ENCODE measurements at regions not wholly inside any gene's neighbourhood (a gene's known extent, or its start where the extent isn't known, plus 50 kb on each side); places are given as distances from the start of the nearest gene placed in this dataset.

DNA sequence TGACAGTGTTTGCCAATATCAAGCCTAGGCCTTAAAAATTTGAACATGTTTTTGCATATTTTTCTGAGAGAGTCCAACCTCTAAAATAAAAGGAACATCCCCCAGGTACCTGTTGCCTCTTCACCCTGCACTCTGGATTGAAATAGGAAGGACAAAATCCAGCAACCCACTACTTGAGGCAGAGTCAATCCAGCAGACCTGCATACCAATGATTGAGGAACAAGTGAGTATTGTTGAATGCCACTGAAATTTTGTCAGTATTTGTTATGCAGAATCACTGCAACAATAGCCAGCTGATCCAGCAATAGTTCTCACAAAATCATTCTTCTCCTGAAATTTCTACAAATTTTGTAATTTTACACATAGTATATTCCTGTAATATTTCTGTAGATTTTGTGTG is 460.6 kb upstream of the FOXG1 start:
- TF ChIP-seq, protein P1, sequence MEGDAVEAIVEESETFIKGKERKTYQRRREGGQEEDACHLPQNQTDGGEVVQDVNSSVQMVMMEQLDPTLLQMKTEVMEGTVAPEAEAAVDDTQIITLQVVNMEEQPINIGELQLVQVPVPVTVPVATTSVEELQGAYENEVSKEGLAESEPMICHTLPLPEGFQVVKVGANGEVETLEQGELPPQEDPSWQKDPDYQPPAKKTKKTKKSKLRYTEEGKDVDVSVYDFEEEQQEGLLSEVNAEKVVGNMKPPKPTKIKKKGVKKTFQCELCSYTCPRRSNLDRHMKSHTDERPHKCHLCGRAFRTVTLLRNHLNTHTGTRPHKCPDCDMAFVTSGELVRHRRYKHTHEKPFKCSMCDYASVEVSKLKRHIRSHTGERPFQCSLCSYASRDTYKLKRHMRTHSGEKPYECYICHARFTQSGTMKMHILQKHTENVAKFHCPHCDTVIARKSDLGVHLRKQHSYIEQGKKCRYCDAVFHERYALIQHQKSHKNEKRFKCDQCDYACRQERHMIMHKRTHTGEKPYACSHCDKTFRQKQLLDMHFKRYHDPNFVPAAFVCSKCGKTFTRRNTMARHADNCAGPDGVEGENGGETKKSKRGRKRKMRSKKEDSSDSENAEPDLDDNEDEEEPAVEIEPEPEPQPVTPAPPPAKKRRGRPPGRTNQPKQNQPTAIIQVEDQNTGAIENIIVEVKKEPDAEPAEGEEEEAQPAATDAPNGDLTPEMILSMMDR (IDR thresholded peaks at IDR 0.05; ENCODE audit: low read depth, low read length, poor library complexity, severe bottlenecking) = no peak
- TF ChIP-seq EZH2phosphoT487 (IDR thresholded peaks at IDR 0.05; ENCODE audit: borderline replicate concordance, low read length) = no peak

All from DOHH2 (cell line).